ENCODE measurements at regions not wholly inside any gene's neighbourhood (a gene's known extent, or its start where the extent isn't known, plus 50 kb on each side); places are given as distances from the start of the nearest gene placed in this dataset.

- Mint-ChIP-seq H3K36me3 (ENCODE audit: low read depth, unreplicated experiment) (no peaks in the 10 kb centered on the region), H3K9me3 (ENCODE audit: unreplicated experiment) (no peaks in the 10 kb centered on the region), H3K4me3 (ENCODE audit: unreplicated experiment) (no peak overlapping the region), H3K27me3 (ENCODE audit: unreplicated experiment) (no peaks in the 10 kb centered on the region), H3K4me1 (ENCODE audit: unreplicated experiment) (no peaks in the 10 kb centered on the region), H3K27ac (ENCODE audit: unreplicated experiment) (no peak overlapping the region)
- no peak for TF ChIP-seq CTCF (IDR thresholded peaks at IDR 0.05; ENCODE audit: unreplicated experiment)
- DNase-seq (ENCODE audit: low spot score): no peak
These were observed 247.0 kb upstream of the CCDC54 start for GRCh38 chr3:107130089-107130700.

GRCh38 chr3:107132674-107133073 lies 244.6 kb upstream of the CCDC54 start:
- DNase-seq (ENCODE audit: low spot score): no peak
- Mint-ChIP-seq H3K4me3 (ENCODE audit: unreplicated experiment) (no peak overlapping the region), H3K27me3 (ENCODE audit: unreplicated experiment) (no peaks in the 10 kb centered on the region), H3K4me1 (ENCODE audit: unreplicated experiment) (no peaks in the 10 kb centered on the region), H3K36me3 (ENCODE audit: low read depth, unreplicated experiment) (no peaks in the 10 kb centered on the region), H3K9me3 (ENCODE audit: unreplicated experiment) (no peaks in the 10 kb centered on the region), H3K27ac (ENCODE audit: unreplicated experiment) (no peak overlapping the region)
- TF ChIP-seq CTCF (IDR thresholded peaks at IDR 0.05; ENCODE audit: unreplicated experiment): no peak

- Mint-ChIP-seq H3K27me3 (ENCODE audit: unreplicated experiment) (no peaks in the 10 kb centered on the region), H3K4me3 (ENCODE audit: unreplicated experiment) (no peak overlapping the region), H3K9me3 (ENCODE audit: unreplicated experiment) (no peaks in the 10 kb centered on the region), H3K36me3 (ENCODE audit: low read depth, unreplicated experiment) (no peaks in the 10 kb centered on the region), H3K27ac (ENCODE audit: unreplicated experiment) (no peak overlapping the region), H3K4me1 (ENCODE audit: unreplicated experiment) (no peaks in the 10 kb centered on the region)
- no peak for DNase-seq (ENCODE audit: low spot score)
- TF ChIP-seq CTCF (IDR thresholded peaks at IDR 0.05; ENCODE audit: unreplicated experiment): no peak
These were observed 243.3 kb upstream of the CCDC54 start for GRCh38 chr3:107133891-107134290.

GRCh38 chr3:107142171-107142570 lies 235.1 kb upstream of the CCDC54 start:
- H3K27me3 Mint-ChIP-seq (ENCODE audit: unreplicated experiment): peaks cover 1% of the 10 kb centered on the region
- no peak for DNase-seq (ENCODE audit: low spot score)
- H3K36me3 Mint-ChIP-seq (ENCODE audit: low read depth, unreplicated experiment): no peaks in the 10 kb centered on the region
- no peak overlapping the region for H3K27ac Mint-ChIP-seq (ENCODE audit: unreplicated experiment)
- no peaks in the 10 kb centered on the region for H3K4me1 Mint-ChIP-seq (ENCODE audit: unreplicated experiment)
- no peaks in the 10 kb centered on the region for H3K9me3 Mint-ChIP-seq (ENCODE audit: unreplicated experiment)
- H3K4me3 Mint-ChIP-seq (ENCODE audit: unreplicated experiment): no peak overlapping the region
- TF ChIP-seq CTCF (IDR thresholded peaks at IDR 0.05; ENCODE audit: unreplicated experiment): no peak

- Mint-ChIP-seq H3K4me3 (ENCODE audit: unreplicated experiment) (no peak overlapping the region), H3K27me3 (ENCODE audit: unreplicated experiment) (peaks cover 1% of the 10 kb centered on the region), H3K36me3 (ENCODE audit: low read depth, unreplicated experiment) (no peaks in the 10 kb centered on the region), H3K9me3 (ENCODE audit: unreplicated experiment) (no peaks in the 10 kb centered on the region), H3K4me1 (ENCODE audit: unreplicated experiment) (no peaks in the 10 kb centered on the region), H3K27ac (ENCODE audit: unreplicated experiment) (no peak overlapping the region)
- DNase-seq (ENCODE audit: low spot score): no peak
- TF ChIP-seq CTCF (IDR thresholded peaks at IDR 0.05; ENCODE audit: unreplicated experiment): no peak
These were observed 234.3 kb upstream of the CCDC54 start for GRCh38 chr3:107142786-107143575.

All from endothelial cell (in vitro differentiated cells).